Mammary epithelial cell (primary cell): ENCODE measurements at regions not wholly inside any gene's neighbourhood (a gene's known extent, or its start where the extent isn't known, plus 50 kb on each side); places are given as distances from the start of the nearest gene placed in this dataset.

ENCODE experiments used
- CTCF ChIP-seq, 2 donors: IDR thresholded peaks in 1 of 2; conservative IDR thresholded peaks in 1 of 2; 2 replicates each; pipeline ENCODE4 v1.5.1; 2011 to 2012; ENCODE audit warnings: inconsistent platforms in 2 of 2, low read length in 2 of 2, mild to moderate bottlenecking in 2 of 2, control low read depth in 1 of 2, low read depth in 1 of 2; ENCODE audit not compliant: insufficient read depth in 1 of 2; ENCODE audit errors: extremely low read depth in 1 of 2
- EZH2 ChIP-seq: IDR thresholded peaks from 2 replicates; pipeline ENCODE4 v1.6.1; 2012; ENCODE audit warnings: low read length, inconsistent platforms, borderline replicate concordance

GRCh38 chr7:67771846-67772605 lies 775.4 kb downstream of the TYW1 start:
- no peak for TF ChIP-seq CTCF (conservative IDR thresholded peaks at IDR 0.05 in 1 of 2, IDR thresholded peaks at IDR 0.05 in 1 of 2; ENCODE audit: extremely low read depth in 1 of 2, insufficient read depth in 1 of 2, low read depth in 1 of 2, low read length in 2 of 2)
- no peak for TF ChIP-seq EZH2
